GM23338 (cell line): ENCODE measurements at regions not wholly inside any gene's neighbourhood (a gene's known extent, or its start where the extent isn't known, plus 50 kb on each side); places are given as distances from the start of the nearest gene placed in this dataset.

Source experiments
- ATAC-seq: fragments of 200-7000 bp; cut with Tn5 transposase; 3 replicates; pipeline ENCODE4 v1.9.1; 2020
- DNase-seq: peaks from one replicate; pipeline ENCODE4 v3.0.0-alpha.2; 2015; ENCODE audit warnings: low spot score
- H2AFZ ChIP-seq: fragments of 200-600 bp; sonication (generic); 2 replicates; pipeline ENCODE4 v1.8.0; 2016; ENCODE audit warnings: antibody characterized with exemption, mild to moderate bottlenecking, moderate library complexity
- H3F3A ChIP-seq: fragments of 200-600 bp; sonication (generic); replicated peaks from 2 replicates; pipeline ENCODE4 v1.8.0; 2017; ENCODE audit warnings: antibody characterized with exemption, mixed run types, low read depth
- H3K27ac ChIP-seq: fragments of 200-600 bp; sonication (generic); 2 replicates; pipeline ENCODE4 v1.6.1; 2016; ENCODE audit warnings: low read depth
- H3K27me3 ChIP-seq: fragments of 200-600 bp; sonication (generic); 2 replicates; pipeline ENCODE4 v1.8.0; 2016; ENCODE audit warnings: mild to moderate bottlenecking, mixed run types, moderate library complexity; ENCODE audit not compliant: insufficient read depth
- H3K36me3 ChIP-seq: fragments of 200-600 bp; sonication (generic); 2 replicates; pipeline ENCODE4 v1.8.0; 2016; ENCODE audit warnings: mild to moderate bottlenecking; ENCODE audit not compliant: insufficient read depth
- H3K4me1 ChIP-seq: fragments of 200-600 bp; sonication (generic); 2 replicates; pipeline ENCODE4 v1.8.0; 2016; ENCODE audit warnings: mild to moderate bottlenecking, moderate library complexity; ENCODE audit not compliant: insufficient read depth
- H3K4me2 ChIP-seq: fragments of 200-600 bp; sonication (generic); 2 replicates; pipeline ENCODE4 v1.7.1; 2017; ENCODE audit warnings: mixed run types
- H3K4me3 ChIP-seq: fragments of 200-600 bp; sonication (generic); 2 replicates; pipeline ENCODE4 v1.6.1; 2016; ENCODE audit warnings: mixed run types
- H3K79me2 ChIP-seq: fragments of 200-600 bp; sonication (generic); replicated peaks from 2 replicates; pipeline ENCODE4 v1.8.0; 2017; ENCODE audit warnings: mild to moderate bottlenecking; ENCODE audit not compliant: insufficient read depth
- H3K9me2 ChIP-seq: fragments of 200-600 bp; sonication (generic); 2 replicates; pipeline ENCODE4 v1.8.0; 2017; ENCODE audit not compliant: insufficient read depth
- H4K20me1 ChIP-seq: fragments of 200-600 bp; sonication (generic); replicated peaks from 2 replicates; pipeline ENCODE4 v1.8.0; 2017; ENCODE audit warnings: mild to moderate bottlenecking; ENCODE audit not compliant: insufficient read depth
- H3K27ac Mint-ChIP-seq: 2 replicates; pipeline ENCODE4 v1.8.0; 2020; ENCODE audit warnings: inconsistent platforms, mild to moderate bottlenecking, moderate library complexity, mixed read lengths
- H3K27me3 Mint-ChIP-seq: 3 replicates; pipeline ENCODE4 v1.8.0; 2022; ENCODE audit warnings: low read depth, mild to moderate bottlenecking, moderate library complexity, mixed read lengths, inconsistent platforms; ENCODE audit not compliant: insufficient read depth, poor library complexity
- H3K36me3 Mint-ChIP-seq: 3 replicates; pipeline ENCODE4 v1.8.0; 2021; ENCODE audit warnings: low read depth, mild to moderate bottlenecking, inconsistent platforms, moderate library complexity, mixed read lengths
- H3K4me1 Mint-ChIP-seq: 3 replicates; pipeline ENCODE4 v1.8.0; 2020; ENCODE audit warnings: mild to moderate bottlenecking, inconsistent platforms, mixed read lengths
- H3K4me3 Mint-ChIP-seq: 3 replicates; pipeline ENCODE4 v1.8.0; 2021; ENCODE audit warnings: moderate library complexity, mild to moderate bottlenecking, inconsistent platforms, mixed read lengths
- H3K9me3 Mint-ChIP-seq: 3 replicates; pipeline ENCODE4 v1.8.0; 2020; ENCODE audit warnings: moderate library complexity, mild to moderate bottlenecking, inconsistent platforms, mixed read lengths
- CREB1 ChIP-seq: fragments of 250-450 bp; sonication (Bioruptor Pico); IDR thresholded peaks from 2 replicates; pipeline ENCODE4 v1.5.0; 2020; ENCODE audit warnings: low read depth, mild to moderate bottlenecking, moderate library complexity
- EZH2phosphoT487 ChIP-seq: fragments of 200-600 bp; sonication (generic); IDR thresholded peaks from one replicate; pipeline ENCODE4 v1.8.1; 2018; ENCODE audit warnings: antibody characterized with exemption; ENCODE audit not compliant: unreplicated experiment
- JUNB ChIP-seq: IDR thresholded peaks from one replicate; pipeline ENCODE4 v1.6.1; 2016; ENCODE audit warnings: antibody characterized with exemption; ENCODE audit not compliant: unreplicated experiment
- NANOG ChIP-seq: IDR thresholded peaks from 2 replicates; pipeline ENCODE4 v1.6.1; 2016; ENCODE audit warnings: antibody characterized with exemption, borderline replicate concordance
- POLR2AphosphoS5 ChIP-seq: IDR thresholded peaks from 2 replicates; pipeline ENCODE4 v1.6.1; 2016; ENCODE audit warnings: antibody characterized with exemption, low read depth
- REST ChIP-seq: IDR thresholded peaks from one replicate; pipeline ENCODE4 v1.6.1; 2018; ENCODE audit warnings: antibody characterized with exemption; ENCODE audit not compliant: unreplicated experiment
- STAT1 ChIP-seq: IDR thresholded peaks from one replicate; pipeline ENCODE4 v1.6.1; 2016; ENCODE audit warnings: antibody characterized with exemption; ENCODE audit not compliant: unreplicated experiment
- ZNF114 ChIP-seq: fragments of 250-450 bp; sonication (Bioruptor Pico); IDR thresholded peaks from 2 replicates; pipeline ENCODE4 v1.5.0; 2020; ENCODE audit warnings: mild to moderate bottlenecking, moderate library complexity
- ZNF331 ChIP-seq: fragments of 250-450 bp; sonication (Bioruptor Pico); IDR thresholded peaks from 2 replicates; pipeline ENCODE4 v1.5.0; 2020; ENCODE audit warnings: low read depth, mild to moderate bottlenecking, moderate library complexity
- TF ChIP-seq, protein P1 (sequence below): IDR thresholded peaks from 2 replicates; pipeline ENCODE4 v1.6.1; 2016; ENCODE audit warnings: antibody characterized with exemption
- TF ChIP-seq, protein P2 (sequence below): fragments of 250-450 bp; sonication (Bioruptor Pico); IDR thresholded peaks from 2 replicates; pipeline ENCODE4 v1.5.0; 2020; ENCODE audit warnings: mild to moderate bottlenecking, moderate library complexity

DNA sequence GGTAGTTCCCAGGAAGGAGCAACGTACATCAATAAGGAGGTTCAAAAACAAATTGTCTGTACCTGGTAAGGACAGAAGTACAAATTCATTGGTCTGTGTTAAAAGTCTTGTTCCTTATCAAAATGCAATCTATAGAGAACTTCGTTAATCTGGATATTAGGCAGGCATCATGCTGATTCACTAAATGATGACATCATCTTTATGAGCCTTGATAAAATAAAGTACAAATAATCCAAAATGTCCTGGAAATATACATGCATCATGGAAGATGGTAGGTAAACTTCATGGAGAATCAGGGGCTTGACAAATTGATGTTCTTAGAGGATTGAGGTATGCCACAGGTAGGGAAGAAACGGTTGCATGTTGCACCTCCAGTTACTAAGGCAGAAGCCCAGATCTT is 433.9 kb downstream of the TRIML1 start:
- Histone ChIP-seq H3K4me2 (no peak overlapping the region), H3F3A (no peaks in the 10 kb centered on the region), H2AFZ (no peak overlapping the region), H3K79me2 (no peaks in the 10 kb centered on the region), H3K27ac (no peak overlapping the region), H3K4me1 (no peaks in the 10 kb centered on the region), H3K4me3 (no peak overlapping the region), H3K9me2 (no peaks in the 10 kb centered on the region), H3K36me3 (no peaks in the 10 kb centered on the region; the same call in 1 of the 2 replicates), H4K20me1 (no peaks in the 10 kb centered on the region), H3K27me3 (no peaks in the 10 kb centered on the region)
- TF ChIP-seq STAT1 (no peak), ZNF114 (CRISPR knock-in tag) (no peak), CREB1 (no peak), EZH2phosphoT487 (no peak), JUNB (no peak), NANOG (no peak)
- TF ChIP-seq, protein P1, sequence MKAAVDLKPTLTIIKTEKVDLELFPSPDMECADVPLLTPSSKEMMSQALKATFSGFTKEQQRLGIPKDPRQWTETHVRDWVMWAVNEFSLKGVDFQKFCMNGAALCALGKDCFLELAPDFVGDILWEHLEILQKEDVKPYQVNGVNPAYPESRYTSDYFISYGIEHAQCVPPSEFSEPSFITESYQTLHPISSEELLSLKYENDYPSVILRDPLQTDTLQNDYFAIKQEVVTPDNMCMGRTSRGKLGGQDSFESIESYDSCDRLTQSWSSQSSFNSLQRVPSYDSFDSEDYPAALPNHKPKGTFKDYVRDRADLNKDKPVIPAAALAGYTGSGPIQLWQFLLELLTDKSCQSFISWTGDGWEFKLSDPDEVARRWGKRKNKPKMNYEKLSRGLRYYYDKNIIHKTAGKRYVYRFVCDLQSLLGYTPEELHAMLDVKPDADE: no peak
- H3K9me3 Mint-ChIP-seq: no peaks in the 10 kb centered on the region
- no peak overlapping the region for H3K4me3 Mint-ChIP-seq
- H3K27ac Mint-ChIP-seq: no peak overlapping the region
- H3K4me1 Mint-ChIP-seq: peaks cover 14% of the 10 kb centered on the region; the same call in 2 of the 3 replicates
- DNase-seq (no peak), ATAC-seq (no peak)
- H3K27me3 Mint-ChIP-seq: no peaks in the 10 kb centered on the region
- H3K36me3 Mint-ChIP-seq: no peaks in the 10 kb centered on the region

DNA sequence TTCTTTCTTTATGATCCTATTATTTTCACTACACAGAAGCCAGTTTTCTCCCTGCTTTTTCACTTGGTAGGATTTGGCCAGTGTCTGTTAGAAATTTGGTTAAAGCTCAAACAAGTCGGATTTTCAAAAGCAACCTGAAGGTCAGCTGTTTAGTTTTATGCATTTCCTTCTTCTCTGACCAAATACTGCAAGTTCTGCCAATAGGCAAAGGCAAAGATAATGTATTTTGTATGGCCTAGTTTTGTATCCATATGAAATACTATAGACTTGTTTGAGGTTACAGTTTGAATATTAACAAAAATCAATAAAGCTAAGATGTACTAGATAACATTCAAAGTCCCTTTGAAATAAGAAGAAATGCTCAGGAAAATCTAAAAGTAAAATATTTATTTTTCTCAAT is 439.4 kb downstream of the TRIML1 start:
- H3F3A ChIP-seq: no peaks in the 10 kb centered on the region
- no peak for ATAC-seq
- no peak overlapping the region for H3K4me3 Mint-ChIP-seq
- TF ChIP-seq ZNF331 (CRISPR knock-in tag) (no peak), EZH2phosphoT487 (no peak), NANOG (no peak), POLR2AphosphoS5 (no peak), JUNB (no peak), STAT1 (no peak), REST (no peak)
- TF ChIP-seq, protein P2, sequence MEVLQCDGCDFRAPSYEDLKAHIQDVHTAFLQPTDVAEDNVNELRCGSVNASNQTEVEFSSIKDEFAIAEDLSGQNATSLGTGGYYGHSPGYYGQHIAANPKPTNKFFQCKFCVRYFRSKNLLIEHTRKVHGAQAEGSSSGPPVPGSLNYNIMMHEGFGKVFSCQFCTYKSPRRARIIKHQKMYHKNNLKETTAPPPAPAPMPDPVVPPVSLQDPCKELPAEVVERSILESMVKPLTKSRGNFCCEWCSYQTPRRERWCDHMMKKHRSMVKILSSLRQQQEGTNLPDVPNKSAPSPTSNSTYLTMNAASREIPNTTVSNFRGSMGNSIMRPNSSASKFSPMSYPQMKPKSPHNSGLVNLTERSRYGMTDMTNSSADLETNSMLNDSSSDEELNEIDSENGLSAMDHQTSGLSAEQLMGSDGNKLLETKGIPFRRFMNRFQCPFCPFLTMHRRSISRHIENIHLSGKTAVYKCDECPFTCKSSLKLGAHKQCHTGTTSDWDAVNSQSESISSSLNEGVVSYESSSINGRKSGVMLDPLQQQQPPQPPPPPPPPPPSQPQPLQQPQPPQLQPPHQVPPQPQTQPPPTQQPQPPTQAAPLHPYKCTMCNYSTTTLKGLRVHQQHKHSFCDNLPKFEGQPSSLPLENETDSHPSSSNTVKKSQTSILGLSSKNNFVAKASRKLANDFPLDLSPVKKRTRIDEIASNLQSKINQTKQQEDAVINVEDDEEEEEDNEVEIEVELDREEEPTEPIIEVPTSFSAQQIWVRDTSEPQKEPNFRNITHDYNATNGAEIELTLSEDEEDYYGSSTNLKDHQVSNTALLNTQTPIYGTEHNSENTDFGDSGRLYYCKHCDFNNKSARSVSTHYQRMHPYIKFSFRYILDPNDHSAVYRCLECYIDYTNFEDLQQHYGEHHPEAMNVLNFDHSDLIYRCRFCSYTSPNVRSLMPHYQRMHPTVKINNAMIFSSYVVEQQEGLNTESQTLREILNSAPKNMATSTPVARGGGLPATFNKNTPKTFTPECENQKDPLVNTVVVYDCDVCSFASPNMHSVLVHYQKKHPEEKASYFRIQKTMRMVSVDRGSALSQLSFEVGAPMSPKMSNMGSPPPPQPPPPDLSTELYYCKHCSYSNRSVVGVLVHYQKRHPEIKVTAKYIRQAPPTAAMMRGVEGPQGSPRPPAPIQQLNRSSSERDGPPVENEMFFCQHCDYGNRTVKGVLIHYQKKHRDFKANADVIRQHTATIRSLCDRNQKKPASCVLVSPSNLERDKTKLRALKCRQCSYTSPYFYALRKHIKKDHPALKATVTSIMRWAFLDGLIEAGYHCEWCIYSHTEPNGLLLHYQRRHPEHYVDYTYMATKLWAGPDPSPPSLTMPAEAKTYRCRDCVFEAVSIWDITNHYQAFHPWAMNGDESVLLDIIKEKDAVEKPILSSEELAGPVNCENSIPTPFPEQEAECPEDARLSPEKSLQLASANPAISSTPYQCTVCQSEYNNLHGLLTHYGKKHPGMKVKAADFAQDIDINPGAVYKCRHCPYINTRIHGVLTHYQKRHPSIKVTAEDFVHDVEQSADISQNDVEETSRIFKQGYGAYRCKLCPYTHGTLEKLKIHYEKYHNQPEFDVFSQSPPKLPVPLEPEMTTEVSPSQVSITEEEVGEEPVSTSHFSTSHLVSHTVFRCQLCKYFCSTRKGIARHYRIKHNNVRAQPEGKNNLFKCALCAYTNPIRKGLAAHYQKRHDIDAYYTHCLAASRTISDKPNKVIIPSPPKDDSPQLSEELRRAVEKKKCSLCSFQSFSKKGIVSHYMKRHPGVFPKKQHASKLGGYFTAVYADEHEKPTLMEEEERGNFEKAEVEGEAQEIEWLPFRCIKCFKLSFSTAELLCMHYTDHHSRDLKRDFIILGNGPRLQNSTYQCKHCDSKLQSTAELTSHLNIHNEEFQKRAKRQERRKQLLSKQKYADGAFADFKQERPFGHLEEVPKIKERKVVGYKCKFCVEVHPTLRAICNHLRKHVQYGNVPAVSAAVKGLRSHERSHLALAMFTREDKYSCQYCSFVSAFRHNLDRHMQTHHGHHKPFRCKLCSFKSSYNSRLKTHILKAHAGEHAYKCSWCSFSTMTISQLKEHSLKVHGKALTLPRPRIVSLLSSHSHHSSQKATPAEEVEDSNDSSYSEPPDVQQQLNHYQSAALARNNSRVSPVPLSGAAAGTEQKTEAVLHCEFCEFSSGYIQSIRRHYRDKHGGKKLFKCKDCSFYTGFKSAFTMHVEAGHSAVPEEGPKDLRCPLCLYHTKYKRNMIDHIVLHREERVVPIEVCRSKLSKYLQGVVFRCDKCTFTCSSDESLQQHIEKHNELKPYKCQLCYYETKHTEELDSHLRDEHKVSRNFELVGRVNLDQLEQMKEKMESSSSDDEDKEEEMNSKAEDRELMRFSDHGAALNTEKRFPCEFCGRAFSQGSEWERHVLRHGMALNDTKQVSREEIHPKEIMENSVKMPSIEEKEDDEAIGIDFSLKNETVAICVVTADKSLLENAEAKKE: no peak

More for the DNA sequence above, 439.4 kb downstream of the TRIML1 start:
- no peaks in the 10 kb centered on the region for H4K20me1 ChIP-seq
- Mint-ChIP-seq H3K36me3 (no peaks in the 10 kb centered on the region), H3K9me3 (no peaks in the 10 kb centered on the region; the same call in 2 of the 3 replicates), H3K27me3 (no peaks in the 10 kb centered on the region), H3K27ac (no peak overlapping the region), H3K4me1 (peaks cover 6% of the 10 kb centered on the region; the same call in 2 of the 3 replicates)
- no peaks in the 10 kb centered on the region for H3K79me2 ChIP-seq
- no peaks in the 10 kb centered on the region for H3K27me3 ChIP-seq
- H3K4me2 ChIP-seq: no peak overlapping the region
- no peak overlapping the region for H3K4me3 ChIP-seq
- no peak overlapping the region for H2AFZ ChIP-seq
- DNase-seq: no peak
- no peak overlapping the region for H3K27ac ChIP-seq
- no peaks in the 10 kb centered on the region for H3K4me1 ChIP-seq
- no peaks in the 10 kb centered on the region for H3K9me2 ChIP-seq
- no peaks in the 10 kb centered on the region; the same call in 1 of the 2 replicates for H3K36me3 ChIP-seq
